GM12865 (cell line): ENCODE measurements at regions not wholly inside any gene's neighbourhood (a gene's known extent, or its start where the extent isn't known, plus 50 kb on each side); places are given as distances from the start of the nearest gene placed in this dataset.

Experiments used
- DNase-seq: peaks from one replicate; pipeline ENCODE4 v3.0.0; 2010; ENCODE audit warnings: low read depth
- H3K4me3 ChIP-seq: 2 replicates; pipeline ENCODE4 v1.5.1; 2011; ENCODE audit warnings: mild to moderate bottlenecking, low read depth, low read length, control low read depth
- TF ChIP-seq, protein P1 (sequence below): IDR thresholded peaks from 2 replicates; pipeline ENCODE4 v1.5.1; 2011; ENCODE audit warnings: low read length, control low read depth, low read depth, inconsistent platforms; ENCODE audit not compliant: insufficient read depth; ENCODE audit errors: missing control alignments

DNA sequence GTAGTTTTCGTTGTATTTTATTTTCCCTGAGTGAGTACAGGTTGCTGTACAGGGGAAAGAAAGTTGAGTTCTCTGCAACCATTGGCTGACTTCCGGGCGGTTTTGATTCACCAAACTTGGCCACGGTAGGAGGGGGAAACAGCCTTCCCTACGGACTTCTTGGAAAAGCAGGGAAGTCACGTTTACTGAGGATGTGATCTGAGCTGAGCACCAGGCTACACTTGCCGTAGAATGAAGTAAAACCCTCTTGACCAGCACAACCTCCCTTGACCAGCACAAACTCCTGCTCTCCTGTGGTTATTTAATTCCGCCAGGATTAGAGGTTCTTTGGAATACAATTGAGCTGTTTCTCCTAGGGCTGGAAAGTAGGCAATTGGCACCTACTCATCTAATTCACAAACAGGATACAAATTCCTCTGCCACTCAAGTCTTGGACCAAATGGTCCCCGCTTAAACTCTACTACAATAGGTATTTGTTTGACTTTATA, 242.0 kb upstream of the RBFOX1 start:
- no peak for DNase-seq
- H3K4me3 ChIP-seq, result no peak overlapping the region
- TF ChIP-seq, protein P1, sequence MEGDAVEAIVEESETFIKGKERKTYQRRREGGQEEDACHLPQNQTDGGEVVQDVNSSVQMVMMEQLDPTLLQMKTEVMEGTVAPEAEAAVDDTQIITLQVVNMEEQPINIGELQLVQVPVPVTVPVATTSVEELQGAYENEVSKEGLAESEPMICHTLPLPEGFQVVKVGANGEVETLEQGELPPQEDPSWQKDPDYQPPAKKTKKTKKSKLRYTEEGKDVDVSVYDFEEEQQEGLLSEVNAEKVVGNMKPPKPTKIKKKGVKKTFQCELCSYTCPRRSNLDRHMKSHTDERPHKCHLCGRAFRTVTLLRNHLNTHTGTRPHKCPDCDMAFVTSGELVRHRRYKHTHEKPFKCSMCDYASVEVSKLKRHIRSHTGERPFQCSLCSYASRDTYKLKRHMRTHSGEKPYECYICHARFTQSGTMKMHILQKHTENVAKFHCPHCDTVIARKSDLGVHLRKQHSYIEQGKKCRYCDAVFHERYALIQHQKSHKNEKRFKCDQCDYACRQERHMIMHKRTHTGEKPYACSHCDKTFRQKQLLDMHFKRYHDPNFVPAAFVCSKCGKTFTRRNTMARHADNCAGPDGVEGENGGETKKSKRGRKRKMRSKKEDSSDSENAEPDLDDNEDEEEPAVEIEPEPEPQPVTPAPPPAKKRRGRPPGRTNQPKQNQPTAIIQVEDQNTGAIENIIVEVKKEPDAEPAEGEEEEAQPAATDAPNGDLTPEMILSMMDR, result no peak

DNA sequence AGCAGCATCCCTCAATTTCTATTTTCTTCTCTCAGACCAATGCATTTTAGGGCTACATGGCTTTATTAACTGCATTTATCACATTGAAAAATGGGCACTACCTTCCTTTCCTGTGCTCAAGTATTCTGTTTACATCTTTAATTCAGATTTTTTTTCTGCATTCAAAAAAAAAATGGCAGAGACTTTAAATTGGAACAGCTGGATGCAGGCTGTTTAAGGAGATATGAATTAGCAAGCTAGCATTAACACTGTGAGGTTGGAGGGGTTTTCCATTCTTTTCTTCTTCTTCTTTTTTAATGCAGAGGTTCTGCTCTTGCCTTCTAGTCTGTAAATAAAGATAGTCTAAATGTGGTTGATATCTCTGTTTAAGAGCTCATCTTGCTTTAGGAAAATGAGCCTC, 242.9 kb upstream of the RBFOX1 start:
- H3K4me3 ChIP-seq, result no peak overlapping the region
- DNase-seq, result no peak
- TF ChIP-seq, protein P1, result no peak

DNA sequence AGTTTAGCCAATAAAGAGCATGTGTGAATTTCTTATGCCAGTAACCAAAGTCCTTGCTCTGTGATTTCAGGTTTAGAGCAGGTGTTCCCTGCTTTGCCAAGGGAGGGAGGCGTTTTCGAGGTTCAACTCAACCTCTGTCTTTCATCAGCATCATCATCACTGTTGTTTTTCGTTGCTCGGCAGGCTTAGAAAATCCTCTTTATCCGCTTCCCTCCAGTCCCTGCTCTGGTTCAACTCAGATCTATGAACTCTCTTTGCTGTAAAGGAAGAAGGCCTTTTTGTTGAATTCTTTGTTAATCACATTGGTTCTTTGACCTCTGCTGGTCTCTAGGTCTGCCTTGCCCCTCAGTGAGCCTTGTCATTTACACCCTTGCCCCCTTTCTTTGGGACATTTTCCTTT, 243.9 kb upstream of the RBFOX1 start:
- TF ChIP-seq, protein P1, result no peak
- DNase-seq, result no peak
- H3K4me3 ChIP-seq, result no peak overlapping the region

DNA sequence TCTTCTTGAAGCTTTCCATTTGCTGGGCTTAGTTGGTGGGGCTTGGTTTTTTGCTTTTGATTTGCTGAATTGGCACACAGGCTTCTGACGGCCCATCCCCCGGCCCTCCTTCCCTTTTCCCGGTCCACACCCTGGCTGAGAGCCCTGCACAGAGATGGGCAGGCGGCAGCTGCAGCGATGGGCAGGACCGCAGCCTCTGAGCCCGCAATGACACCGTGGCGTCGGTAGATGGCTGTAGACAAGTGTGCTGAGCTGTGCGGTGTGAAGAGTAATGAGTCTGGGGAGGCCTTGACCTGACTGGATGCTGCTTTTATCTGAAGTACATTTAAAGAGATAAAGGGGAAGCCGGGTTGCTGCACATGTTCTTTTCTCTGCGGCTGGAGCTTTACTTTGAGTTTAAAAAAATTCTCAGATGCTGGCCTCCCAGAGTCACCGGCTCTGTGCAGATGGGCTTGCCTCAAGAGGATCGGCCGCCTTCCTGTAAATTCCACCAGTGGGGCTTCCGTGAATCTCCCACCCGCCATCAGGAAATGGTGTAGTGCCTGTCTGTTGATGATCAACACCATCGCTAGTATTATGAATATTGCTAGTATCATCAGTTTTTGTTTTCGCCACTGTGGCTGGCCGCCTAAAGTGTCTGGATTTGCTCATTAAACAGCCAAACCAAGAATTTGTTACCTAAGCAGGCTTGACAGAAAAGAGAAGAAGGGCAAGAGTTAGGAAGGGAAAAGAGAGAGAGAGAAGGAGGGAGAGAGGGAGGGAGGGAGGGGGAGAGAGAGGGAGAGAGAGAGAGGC, 245.6 kb upstream of the RBFOX1 start:
- H3K4me3 ChIP-seq, result no peak overlapping the region
- TF ChIP-seq, protein P1, result no peak
- no peak for DNase-seq

DNA sequence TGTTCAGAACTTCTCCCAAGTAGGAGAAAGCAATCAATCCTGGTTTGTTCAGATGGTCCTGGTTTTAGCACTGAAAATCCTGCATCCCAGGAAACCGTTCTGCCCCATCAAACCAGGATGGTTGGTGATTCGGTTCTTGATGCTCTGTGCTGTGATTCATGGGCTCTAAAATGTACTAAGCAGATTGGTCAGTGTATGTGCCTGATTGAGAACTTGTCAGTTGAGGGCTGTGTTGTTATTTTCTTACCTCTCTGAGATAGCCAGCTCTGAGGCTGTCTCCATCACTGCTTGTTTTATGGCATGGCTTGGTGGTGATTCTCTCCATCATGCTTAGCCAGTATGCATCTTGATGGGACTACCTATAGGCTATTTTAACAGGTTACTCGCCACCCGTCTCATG, 246.9 kb upstream of the RBFOX1 start:
- no peak for DNase-seq
- TF ChIP-seq, protein P1, result no peak
- no peak overlapping the region for H3K4me3 ChIP-seq

DNA sequence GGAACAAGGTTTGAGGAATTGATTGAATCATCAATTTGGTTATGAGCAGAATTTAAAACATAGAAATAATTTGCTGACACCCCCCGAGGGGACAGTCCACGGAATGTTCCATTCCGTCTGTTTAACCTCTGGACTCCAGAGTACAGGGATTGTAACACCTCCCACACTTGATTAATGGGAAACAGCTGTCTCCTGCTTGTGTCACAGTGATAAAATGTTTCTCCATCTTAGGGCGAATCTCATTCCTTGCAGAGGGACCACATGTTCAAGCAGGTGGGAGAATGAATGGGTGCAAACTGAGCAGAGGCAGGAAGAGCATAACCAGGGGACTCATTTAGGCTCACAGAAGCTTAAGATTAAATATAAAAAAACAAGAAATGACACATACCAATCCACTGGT, 249.5 kb upstream of the RBFOX1 start:
- TF ChIP-seq, protein P1, result no peak
- H3K4me3 ChIP-seq, result no peak overlapping the region
- DNase-seq, result no peak

DNA sequence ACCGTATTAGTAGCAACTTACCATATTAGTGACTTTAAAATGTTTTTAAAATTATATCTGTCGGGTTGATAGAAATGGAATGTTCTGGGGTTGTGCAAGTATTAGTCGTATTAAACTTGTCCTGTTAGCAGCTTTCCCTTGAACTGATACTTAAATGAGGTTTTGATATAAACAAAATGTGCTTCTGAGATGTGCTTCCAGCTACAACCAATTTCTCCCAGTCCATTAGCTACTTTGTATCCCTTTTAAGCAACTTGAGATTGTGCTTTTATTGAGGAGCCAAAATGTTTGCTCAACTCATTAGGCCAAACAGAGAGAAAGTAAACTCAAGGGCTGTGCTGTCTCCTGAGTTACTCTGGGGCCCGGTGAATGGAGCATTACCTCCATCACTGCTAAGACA, 255.0 kb upstream of the RBFOX1 start:
- no peak for DNase-seq
- TF ChIP-seq, protein P1, result no peak
- H3K4me3 ChIP-seq, result no peak overlapping the region
